ENCODE measurements at regions not wholly inside any gene's neighbourhood (a gene's known extent, or its start where the extent isn't known, plus 50 kb on each side); places are given as distances from the start of the nearest gene placed in this dataset.
A peak's percentile ranks its signal among the peaks of the same experiment; 100 is the strongest.

GRCh38 chrX:140447150-140447549 lies 57.7 kb downstream of the SOX3 start:
- DNase-seq (ENCODE audit: low spot score) (no peak), ATAC-seq (ENCODE audit: low FRiP score) (no peak)
- TF ChIP-seq CTCF (IDR thresholded peaks at IDR 0.05), result no peak

- no peak for DNase-seq (ENCODE audit: low spot score)
- no peak for TF ChIP-seq CTCF (IDR thresholded peaks at IDR 0.05)
- no peak for ATAC-seq (ENCODE audit: low FRiP score)
Measured at GRCh38 chrX:140440876-140441275, 64.0 kb downstream of the SOX3 start.

GRCh38 chrX:140439476-140439875 lies 65.4 kb downstream of the SOX3 start:
- ATAC-seq (ENCODE audit: low FRiP score) (no peak), DNase-seq (ENCODE audit: low spot score) (no peak)
- no peak for TF ChIP-seq CTCF (IDR thresholded peaks at IDR 0.05)

- no peak for TF ChIP-seq CTCF (IDR thresholded peaks at IDR 0.05)
- ATAC-seq (ENCODE audit: low FRiP score), result no peak
- no peak for DNase-seq (ENCODE audit: low spot score)
Measured at GRCh38 chrX:140434347-140434746, 70.5 kb downstream of the SOX3 start.

GRCh38 chrX:140433582-140433981 lies 71.3 kb downstream of the SOX3 start:
- ATAC-seq (ENCODE audit: low FRiP score) (peak; percentile 34), DNase-seq (ENCODE audit: low spot score) (no peak)
- TF ChIP-seq CTCF (IDR thresholded peaks at IDR 0.05), result no peak

GRCh38 chrX:140432346-140433175 lies 72.3 kb downstream of the SOX3 start:
- peak; percentile 81 for ATAC-seq (ENCODE audit: low FRiP score)
- no peak for TF ChIP-seq CTCF (IDR thresholded peaks at IDR 0.05)
- DNase-seq (ENCODE audit: low spot score), result no peak

- TF ChIP-seq CTCF (IDR thresholded peaks at IDR 0.05), result no peak
- DNase-seq (ENCODE audit: low spot score), result no peak
- ATAC-seq (ENCODE audit: low FRiP score), result no peak
Measured at GRCh38 chrX:140431521-140431920, 73.3 kb downstream of the SOX3 start.

Data from omental fat pad (tissue), 3 donors.